ENCODE measurements at regions not wholly inside any gene's neighbourhood (a gene's known extent, or its start where the extent isn't known, plus 50 kb on each side); places are given as distances from the start of the nearest gene placed in this dataset.

GRCh38 chr6:80744213-80744612, 637.7 kb downstream of the BCKDHB start:
- TF ChIP-seq TAF1 (IDR thresholded peaks at IDR 0.05; ENCODE audit: borderline replicate concordance, low read depth, low read length) (no peak), ZZZ3 (IDR thresholded peaks at IDR 0.05; ENCODE audit: control insufficient read depth, insufficient read length, low read depth) (no peak), RBBP5 (conservative IDR thresholded peaks at IDR 0.05) (no peak), CBX5 (IDR thresholded peaks at IDR 0.05; ENCODE audit: low read depth) (no peak), EZH2 (IDR thresholded peaks at IDR 0.05; ENCODE audit: borderline replicate concordance, control insufficient read depth, low read depth, low read length) (no peak), CTCF (IDR thresholded peaks at IDR 0.05 in 2 of 3, conservative IDR thresholded peaks at IDR 0.05 in 1 of 3; ENCODE audit: control insufficient read depth in 2 of 3, extremely low read depth in 1 of 3, insufficient read depth in 1 of 3, low read depth in 3 of 3, low read length in 3 of 3) (no peak), NFYB (IDR thresholded peaks at IDR 0.05; ENCODE audit: insufficient read depth, low read depth, low read length) (no peak), REST (IDR thresholded peaks at IDR 0.05; ENCODE audit: low read depth, low read length) (no peak), ZBTB33 (IDR thresholded peaks at IDR 0.05) (no peak), POLR2A (IDR thresholded peaks at IDR 0.05; ENCODE audit: low read depth, low read length) (no peak), ATF7 (IDR thresholded peaks at IDR 0.05; ENCODE audit: low read depth) (no peak)
- TF ChIP-seq, protein P1, sequence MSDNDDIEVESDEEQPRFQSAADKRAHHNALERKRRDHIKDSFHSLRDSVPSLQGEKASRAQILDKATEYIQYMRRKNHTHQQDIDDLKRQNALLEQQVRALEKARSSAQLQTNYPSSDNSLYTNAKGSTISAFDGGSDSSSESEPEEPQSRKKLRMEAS (IDR thresholded peaks at IDR 0.05; ENCODE audit: low read depth, low read length), result no peak
- TF ChIP-seq, protein P2, sequence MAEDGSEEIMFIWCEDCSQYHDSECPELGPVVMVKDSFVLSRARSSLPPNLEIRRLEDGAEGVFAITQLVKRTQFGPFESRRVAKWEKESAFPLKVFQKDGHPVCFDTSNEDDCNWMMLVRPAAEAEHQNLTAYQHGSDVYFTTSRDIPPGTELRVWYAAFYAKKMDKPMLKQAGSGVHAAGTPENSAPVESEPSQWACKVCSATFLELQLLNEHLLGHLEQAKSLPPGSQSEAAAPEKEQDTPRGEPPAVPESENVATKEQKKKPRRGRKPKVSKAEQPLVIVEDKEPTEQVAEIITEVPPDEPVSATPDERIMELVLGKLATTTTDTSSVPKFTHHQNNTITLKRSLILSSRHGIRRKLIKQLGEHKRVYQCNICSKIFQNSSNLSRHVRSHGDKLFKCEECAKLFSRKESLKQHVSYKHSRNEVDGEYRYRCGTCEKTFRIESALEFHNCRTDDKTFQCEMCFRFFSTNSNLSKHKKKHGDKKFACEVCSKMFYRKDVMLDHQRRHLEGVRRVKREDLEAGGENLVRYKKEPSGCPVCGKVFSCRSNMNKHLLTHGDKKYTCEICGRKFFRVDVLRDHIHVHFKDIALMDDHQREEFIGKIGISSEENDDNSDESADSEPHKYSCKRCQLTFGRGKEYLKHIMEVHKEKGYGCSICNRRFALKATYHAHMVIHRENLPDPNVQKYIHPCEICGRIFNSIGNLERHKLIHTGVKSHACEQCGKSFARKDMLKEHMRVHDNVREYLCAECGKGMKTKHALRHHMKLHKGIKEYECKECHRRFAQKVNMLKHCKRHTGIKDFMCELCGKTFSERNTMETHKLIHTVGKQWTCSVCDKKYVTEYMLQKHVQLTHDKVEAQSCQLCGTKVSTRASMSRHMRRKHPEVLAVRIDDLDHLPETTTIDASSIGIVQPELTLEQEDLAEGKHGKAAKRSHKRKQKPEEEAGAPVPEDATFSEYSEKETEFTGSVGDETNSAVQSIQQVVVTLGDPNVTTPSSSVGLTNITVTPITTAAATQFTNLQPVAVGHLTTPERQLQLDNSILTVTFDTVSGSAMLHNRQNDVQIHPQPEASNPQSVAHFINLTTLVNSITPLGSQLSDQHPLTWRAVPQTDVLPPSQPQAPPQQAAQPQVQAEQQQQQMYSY (CRISPR knock-in tag; IDR thresholded peaks at IDR 0.05), result no peak
- TF ChIP-seq, protein P3, sequence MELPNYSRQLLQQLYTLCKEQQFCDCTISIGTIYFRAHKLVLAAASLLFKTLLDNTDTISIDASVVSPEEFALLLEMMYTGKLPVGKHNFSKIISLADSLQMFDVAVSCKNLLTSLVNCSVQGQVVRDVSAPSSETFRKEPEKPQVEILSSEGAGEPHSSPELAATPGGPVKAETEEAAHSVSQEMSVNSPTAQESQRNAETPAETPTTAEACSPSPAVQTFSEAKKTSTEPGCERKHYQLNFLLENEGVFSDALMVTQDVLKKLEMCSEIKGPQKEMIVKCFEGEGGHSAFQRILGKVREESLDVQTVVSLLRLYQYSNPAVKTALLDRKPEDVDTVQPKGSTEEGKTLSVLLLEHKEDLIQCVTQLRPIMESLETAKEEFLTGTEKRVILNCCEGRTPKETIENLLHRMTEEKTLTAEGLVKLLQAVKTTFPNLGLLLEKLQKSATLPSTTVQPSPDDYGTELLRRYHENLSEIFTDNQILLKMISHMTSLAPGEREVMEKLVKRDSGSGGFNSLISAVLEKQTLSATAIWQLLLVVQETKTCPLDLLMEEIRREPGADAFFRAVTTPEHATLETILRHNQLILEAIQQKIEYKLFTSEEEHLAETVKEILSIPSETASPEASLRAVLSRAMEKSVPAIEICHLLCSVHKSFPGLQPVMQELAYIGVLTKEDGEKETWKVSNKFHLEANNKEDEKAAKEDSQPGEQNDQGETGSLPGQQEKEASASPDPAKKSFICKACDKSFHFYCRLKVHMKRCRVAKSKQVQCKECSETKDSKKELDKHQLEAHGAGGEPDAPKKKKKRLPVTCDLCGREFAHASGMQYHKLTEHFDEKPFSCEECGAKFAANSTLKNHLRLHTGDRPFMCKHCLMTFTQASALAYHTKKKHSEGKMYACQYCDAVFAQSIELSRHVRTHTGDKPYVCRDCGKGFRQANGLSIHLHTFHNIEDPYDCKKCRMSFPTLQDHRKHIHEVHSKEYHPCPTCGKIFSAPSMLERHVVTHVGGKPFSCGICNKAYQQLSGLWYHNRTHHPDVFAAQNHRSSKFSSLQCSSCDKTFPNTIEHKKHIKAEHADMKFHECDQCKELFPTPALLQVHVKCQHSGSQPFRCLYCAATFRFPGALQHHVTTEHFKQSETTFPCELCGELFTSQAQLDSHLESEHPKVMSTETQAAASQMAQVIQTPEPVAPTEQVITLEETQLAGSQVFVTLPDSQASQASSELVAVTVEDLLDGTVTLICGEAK (IDR thresholded peaks at IDR 0.05; ENCODE audit: borderline replicate concordance), result no peak
